ENCODE measurements at regions not wholly inside any gene's neighbourhood (a gene's known extent, or its start where the extent isn't known, plus 50 kb on each side); places are given as distances from the start of the nearest gene placed in this dataset.
"Not testable (repeated sequence)": the region's sequence is repeated elsewhere in the genome, so short reads cannot be mapped to it uniquely, and the experiment has no call there.

- no peak for DNase-seq
Observed at GRCh38 chr15:31221936-31222515, 104.6 kb upstream of the KLF13 start.

DNA sequence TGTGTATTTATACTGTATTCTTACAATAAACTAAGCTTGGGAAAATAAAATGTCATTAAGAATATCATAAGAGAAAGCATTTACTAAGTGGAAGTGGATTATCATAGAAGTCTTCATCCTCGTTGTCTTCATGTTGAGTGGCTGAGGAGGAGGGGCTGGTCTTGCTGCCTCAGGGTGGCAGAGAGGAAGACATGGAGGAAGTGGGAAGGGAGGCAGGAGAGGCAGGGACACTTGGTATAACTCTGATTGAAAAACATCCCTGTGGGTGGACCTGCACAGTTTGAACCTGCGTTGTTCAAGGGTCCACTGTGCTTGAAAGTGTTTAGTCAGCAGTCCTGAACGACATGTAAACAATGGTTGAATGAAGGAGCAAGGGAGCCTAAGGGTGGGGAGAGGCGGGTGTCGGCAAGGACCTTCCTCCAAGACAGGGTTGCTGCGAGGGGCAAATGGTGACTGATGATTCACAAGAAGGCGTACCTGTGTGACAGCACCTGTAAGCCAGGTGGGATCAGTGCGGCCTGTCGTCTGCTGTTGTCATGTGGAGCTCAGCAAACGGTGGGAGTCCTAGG is 103.8 kb upstream of the KLF13 start:
- DNase-seq: no peak

DNA sequence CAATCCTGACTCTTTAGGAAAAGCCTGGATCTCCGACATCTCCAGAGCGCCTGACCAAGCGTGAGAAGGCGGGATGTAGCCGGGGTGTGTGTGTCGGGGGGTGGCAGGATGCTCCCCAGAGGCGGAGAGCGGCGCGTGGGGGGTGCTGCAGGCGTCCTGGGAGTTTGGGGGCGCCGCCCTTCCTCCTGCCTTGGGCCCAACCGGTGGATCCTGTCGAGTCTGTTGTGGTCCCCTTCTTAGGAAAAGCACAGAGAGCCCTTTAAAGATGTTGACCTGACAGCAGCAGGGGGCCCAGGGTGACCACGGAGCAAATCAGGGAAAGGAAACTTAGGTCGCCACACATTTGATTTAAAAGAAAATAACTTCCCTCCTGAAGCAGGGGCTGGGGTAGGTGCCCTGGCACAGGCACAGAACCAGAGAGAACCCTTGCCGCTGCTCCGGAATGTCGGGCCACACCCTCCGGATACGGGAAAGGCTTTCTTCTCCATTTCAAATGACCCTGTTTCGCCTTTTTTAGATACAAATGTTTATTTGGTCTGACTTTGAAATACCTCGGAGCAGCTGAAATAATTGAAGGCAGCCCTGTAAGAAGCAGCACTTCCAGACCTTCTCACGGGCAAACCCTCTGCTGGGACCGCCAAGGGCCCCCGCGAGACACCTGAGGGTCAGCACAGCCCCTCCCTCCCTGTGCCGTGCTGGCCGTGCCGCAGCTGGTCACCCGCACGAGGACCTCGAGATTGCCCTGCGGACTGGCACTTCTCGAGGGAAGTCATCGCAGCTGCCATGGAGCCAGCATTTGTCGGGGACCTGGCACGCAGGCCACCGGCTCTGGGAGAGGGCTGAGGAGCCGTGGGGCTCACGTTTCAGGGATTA is 102.9 kb upstream of the KLF13 start:
- DNase-seq: no peak

GRCh38 chr15:31224661-31225060 is 102.0 kb upstream of the KLF13 start:
- not testable (repeated sequence) for DNase-seq

GRCh38 chr15:31225356-31225955 is 101.2 kb upstream of the KLF13 start:
- DNase-seq: no peak

DNA sequence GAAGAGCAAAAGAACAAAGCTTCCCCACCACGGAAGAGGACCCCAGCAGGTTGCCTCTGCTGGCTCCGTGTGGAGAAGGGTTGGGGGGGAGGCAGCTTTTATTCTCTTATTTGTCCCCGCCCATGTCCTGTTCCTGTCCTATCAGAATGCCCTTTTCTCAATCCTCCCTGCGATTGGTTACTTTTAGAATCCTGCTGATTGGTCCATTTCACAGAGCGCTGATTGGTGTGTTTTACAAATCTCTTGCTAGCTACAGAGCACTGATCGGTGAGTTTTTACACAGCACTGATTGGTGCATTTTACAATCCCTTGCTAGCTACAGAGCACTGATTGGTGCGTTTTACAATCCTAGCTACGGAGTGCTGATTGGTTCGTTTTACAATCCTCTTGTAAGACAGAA is 100.6 kb upstream of the KLF13 start:
- no peak for DNase-seq

DNA sequence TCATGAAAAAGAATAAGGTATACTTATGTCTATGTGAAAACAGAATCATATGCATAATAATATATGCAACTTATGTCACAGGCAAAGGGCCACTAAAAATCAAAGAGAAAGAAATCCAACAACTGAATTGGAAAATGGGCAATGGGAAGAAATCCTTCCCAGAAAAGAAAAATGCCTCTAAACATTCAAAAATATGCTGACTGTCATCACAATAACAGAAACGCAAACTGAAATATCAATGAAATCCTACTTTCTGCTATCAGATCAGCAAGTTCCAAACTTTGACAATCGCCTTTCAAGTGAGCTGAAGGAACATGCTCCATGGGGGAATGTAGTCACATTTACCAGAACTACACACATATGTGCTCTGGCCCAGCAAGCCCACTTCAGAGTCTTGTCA is 99.4 kb upstream of the KLF13 start:
- DNase-seq: no peak

GRCh38 chr15:31228011-31228484 is 98.6 kb upstream of the KLF13 start:
- DNase-seq: no peak

DNA sequence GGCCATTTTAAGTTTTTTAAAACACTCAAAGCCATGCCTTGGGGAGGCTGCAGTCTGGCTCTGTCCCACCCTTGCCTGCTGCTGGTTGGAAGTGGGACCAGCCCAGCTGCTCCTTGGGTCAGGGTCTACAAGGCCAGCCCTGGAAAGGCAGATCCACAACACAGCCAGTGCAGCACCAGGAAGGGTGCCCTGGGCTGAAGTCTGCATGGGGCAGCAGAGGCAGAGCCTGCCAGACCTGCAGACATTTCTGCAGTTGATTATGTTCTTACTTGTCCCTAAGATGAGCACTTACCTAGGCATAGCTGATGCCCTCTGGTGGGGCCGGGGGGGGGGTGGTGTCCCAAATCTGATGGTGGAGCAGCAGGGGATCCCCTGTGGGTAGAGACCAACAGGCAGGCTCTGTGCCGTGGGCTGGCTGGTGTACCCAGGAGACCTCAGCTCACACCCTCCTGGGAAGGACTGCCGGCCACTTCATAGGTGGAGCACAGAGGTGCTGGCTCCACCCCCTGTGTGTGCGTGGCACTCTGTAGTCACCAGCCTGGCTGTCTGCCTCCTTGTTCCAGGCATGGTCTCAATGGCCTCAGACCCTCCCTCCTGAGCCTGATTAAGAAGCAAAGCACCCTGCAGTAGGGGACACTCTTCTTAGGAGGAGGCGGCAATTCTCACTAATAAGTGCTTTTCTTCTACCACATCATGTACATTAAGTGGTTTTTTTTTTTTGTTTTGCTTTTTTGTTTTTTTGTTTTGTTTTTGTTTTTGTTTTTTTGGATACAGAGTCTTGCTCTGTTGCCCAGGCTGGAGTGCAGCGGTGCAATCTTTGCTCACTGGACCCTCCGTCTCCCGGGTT is 97.4 kb upstream of the KLF13 start:
- DNase-seq: no peak

GRCh38 chr15:31230630-31231485 is 95.8 kb upstream of the KLF13 start:
- DNase-seq: no peak

DNA sequence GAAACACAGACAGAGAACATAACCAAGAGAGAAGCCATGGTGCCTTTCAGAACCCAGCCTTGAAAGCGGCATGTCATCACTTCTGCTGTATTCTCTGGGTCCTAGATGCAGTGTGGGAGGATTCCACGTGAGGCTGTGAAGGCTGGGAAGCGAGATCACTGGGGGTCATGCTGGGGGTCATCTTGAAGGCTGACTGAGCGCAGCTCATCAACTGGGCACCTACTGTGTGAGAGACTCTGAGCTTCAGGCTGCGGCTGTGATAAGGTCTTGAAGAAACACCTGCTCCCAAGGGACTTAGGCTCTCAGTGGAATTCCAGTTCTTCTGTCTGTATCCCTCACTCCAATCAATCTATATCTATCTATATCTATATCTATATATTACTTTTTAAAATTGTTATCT is 91.8 kb upstream of the KLF13 start:
- DNase-seq: no peak

- no peak for DNase-seq
Observed at GRCh38 chr15:31235311-31236183, 91.1 kb upstream of the KLF13 start.

GRCh38 chr15:31236184-31237042 is 90.2 kb upstream of the KLF13 start:
- peak; percentile 44 for DNase-seq

- DNase-seq: no peak
Observed at GRCh38 chr15:31237043-31237324, 89.7 kb upstream of the KLF13 start.

- no peak for DNase-seq
Observed at GRCh38 chr15:31238906-31239305, 87.7 kb upstream of the KLF13 start.

GRCh38 chr15:31239409-31239808 is 87.2 kb upstream of the KLF13 start:
- no peak for DNase-seq

GRCh38 chr15:31241888-31242522 is 84.6 kb upstream of the KLF13 start:
- DNase-seq: no peak

- DNase-seq: no peak
Observed at GRCh38 chr15:31243895-31244294, 82.7 kb upstream of the KLF13 start.

- no peak for DNase-seq
Observed at GRCh38 chr15:31245135-31245689, 81.4 kb upstream of the KLF13 start.

All from T1000 (cell line).